GM20000 (cell line): ENCODE measurements at regions not wholly inside any gene's neighbourhood (a gene's known extent, or its start where the extent isn't known, plus 50 kb on each side); places are given as distances from the start of the nearest gene placed in this dataset.
"Not testable (repeated sequence)": the region's sequence is repeated elsewhere in the genome, so short reads cannot be mapped to it uniquely, and the experiment has no call there.

Source experiments
- DNase-seq: peaks from one replicate; pipeline ENCODE4 v3.0.0; 2012; ENCODE audit warnings: low spot score
- TF ChIP-seq, protein P1 (sequence below): IDR thresholded peaks from 2 replicates; pipeline ENCODE4 v1.5.1; 2012; ENCODE audit warnings: mild to moderate bottlenecking, control low read depth; ENCODE audit errors: extremely low read depth, missing control alignments

GRCh38 chr14:65177551-65177950 lies 75.2 kb upstream of the MAX start:
- TF ChIP-seq, protein P1, sequence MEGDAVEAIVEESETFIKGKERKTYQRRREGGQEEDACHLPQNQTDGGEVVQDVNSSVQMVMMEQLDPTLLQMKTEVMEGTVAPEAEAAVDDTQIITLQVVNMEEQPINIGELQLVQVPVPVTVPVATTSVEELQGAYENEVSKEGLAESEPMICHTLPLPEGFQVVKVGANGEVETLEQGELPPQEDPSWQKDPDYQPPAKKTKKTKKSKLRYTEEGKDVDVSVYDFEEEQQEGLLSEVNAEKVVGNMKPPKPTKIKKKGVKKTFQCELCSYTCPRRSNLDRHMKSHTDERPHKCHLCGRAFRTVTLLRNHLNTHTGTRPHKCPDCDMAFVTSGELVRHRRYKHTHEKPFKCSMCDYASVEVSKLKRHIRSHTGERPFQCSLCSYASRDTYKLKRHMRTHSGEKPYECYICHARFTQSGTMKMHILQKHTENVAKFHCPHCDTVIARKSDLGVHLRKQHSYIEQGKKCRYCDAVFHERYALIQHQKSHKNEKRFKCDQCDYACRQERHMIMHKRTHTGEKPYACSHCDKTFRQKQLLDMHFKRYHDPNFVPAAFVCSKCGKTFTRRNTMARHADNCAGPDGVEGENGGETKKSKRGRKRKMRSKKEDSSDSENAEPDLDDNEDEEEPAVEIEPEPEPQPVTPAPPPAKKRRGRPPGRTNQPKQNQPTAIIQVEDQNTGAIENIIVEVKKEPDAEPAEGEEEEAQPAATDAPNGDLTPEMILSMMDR: no peak
- DNase-seq: no peak

DNA sequence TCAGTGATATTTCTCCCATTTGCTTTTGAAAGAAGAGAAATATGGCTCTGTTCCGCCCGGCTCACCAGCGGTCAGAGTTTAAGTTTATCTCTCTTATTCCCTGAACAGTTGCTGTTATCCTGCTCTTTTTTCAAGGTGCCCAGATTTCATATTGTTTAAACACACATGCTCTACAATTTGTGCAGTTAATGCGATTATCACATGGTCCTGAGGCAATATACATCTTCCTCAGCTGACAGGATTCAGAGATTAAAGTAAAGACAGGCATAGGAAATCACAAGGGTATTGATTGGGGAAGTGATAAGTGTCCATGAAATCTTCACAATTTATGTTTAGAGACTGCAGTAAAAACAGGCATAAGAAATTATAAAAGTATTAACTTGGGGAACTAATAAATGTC lies 76.9 kb upstream of the MAX start:
- not testable (repeated sequence) for DNase-seq

DNA sequence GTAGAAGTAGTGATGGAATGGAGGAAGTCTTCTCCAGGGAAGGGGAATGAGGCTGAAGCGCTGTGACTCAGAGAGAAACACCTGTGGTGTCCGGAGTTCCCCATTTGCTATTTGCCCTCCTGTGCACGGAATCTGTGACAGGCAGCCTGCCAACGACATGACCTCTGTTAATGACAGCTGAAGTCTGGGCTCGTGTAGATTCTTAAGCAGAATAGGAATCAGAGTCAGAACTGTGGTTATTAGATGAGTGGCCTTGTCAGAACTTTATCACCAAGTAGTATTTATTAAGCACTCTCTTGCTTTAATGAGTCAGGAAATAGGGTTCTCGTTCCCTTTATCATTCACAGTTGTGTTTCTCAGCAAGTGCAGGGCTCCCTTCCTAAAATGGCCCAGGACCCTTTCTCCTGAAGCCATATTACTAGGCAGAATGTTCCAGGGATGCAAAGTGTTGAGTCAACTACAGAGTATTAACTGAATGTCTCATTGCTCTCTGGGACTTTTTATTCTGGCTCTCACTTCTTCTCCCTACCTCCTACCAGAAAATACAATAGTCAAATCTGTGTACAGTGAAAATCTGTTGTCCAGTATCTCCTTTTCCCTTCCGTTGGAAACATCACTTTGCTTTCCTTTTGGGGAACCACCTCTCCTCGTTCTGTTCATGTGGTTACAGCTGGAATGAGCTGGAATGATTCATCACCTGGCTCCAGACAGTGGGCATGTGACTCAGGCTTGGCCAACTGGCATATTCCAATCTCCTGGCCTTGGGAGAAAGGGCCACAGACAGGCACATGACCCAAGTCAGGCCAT lies 77.8 kb upstream of the MAX start:
- TF ChIP-seq, protein P1: no peak
- peak; percentile 66 for DNase-seq

DNA sequence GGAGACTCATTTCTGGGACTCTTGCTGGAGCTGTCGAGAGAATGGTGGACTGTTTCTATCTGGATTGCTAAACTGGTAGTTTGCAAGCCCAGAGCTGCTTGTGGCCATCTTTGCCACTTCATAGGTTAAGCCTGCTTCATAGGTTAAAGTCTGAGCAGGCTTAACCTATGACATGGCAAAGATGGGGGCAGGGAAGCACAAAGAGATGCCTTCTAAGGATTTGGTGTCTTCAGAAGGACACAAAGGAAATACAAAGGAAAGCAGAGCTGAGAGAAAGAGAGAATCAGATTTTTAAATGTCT lies 78.4 kb upstream of the MAX start:
- TF ChIP-seq, protein P1: no peak
- DNase-seq: no peak

DNA sequence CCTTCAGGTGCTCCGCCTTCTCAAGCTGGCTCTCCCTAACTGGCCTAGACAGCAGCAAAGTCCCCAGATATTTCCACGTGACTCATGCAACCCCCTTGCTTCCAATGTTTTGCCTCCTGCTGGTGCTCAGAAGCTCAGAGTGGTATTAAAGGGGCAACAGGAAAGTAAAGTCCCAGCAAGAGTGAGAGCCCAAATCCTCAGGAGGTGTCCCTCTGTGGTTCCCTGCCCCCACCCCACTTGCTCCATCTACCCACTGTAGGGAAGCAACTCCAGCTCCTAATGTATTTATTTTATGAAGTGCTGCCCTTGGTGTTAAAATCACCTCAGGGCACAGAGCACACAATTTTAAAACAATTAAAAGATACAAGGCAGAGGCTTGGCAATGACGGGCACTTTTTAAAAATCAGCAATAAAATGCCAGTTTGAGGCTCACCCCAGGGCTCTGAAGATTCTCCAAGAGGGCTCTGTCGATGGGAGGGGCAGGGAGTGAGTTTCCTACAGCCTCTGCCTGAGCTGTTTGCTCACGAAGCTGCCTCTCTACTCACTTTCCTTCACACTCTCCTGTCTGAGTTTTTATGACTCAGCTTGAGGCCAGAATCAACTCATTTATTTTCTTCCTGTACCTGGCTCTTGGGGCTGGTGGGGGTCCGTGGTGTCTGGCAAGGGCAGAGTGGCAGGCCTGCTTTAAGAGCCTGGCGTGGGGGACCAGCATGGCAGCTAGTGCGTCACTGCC lies 81.9 kb upstream of the MAX start:
- DNase-seq: no peak
- TF ChIP-seq, protein P1: no peak

- TF ChIP-seq, protein P1: no peak
- DNase-seq: no peak
Measured at GRCh38 chr14:65185829-65186228, 83.5 kb upstream of the MAX start.

DNA sequence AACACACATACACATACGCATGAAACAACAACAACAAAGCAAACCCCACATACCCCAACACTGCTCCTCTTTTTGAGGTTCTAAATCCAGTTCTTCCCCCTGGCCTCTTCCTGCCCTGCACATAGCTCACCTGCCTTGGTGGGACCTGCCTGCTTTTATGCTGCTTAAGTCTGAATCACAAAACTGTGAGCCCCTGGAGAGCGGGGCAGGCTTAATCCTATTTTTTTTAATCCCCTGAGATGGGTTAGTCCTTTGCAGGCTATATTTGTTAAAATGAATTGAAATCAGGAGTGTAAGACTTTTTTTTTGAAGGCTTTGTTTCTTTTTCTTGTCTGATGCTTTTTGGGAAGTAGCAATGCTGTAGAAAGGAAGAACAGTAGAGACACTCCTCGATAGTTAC lies 84.6 kb upstream of the MAX start:
- no peak for DNase-seq
- TF ChIP-seq, protein P1: no peak
